CD4-positive, alpha-beta T cell treated with Interleukin-2 at 100 ng/mL for 4 hours (primary cell): ENCODE measurements at regions not wholly inside any gene's neighbourhood (a gene's known extent, or its start where the extent isn't known, plus 50 kb on each side); places are given as distances from the start of the nearest gene placed in this dataset.
"Not testable (repeated sequence)": the region's sequence is repeated elsewhere in the genome, so short reads cannot be mapped to it uniquely, and the experiment has no call there.

ENCODE experiments used
- DNase-seq: peaks from one replicate; pipeline ENCODE4 v3.0.0-alpha.2; 2020; ENCODE audit warnings: low spot score

GRCh38 chr17:27365329-27365945, 71.5 kb downstream of the WSB1 start:
- DNase-seq = not testable (repeated sequence)

- DNase-seq = no peak
Observed at GRCh38 chr17:27366437-27366836, 72.5 kb downstream of the WSB1 start.

- DNase-seq = no peak
Observed at GRCh38 chr17:27367121-27367981, 73.4 kb downstream of the WSB1 start.

- DNase-seq = no peak
Observed at GRCh38 chr17:27368151-27368795, 74.4 kb downstream of the WSB1 start.

GRCh38 chr17:27368980-27369379, 75.1 kb downstream of the WSB1 start:
- DNase-seq = no peak

GRCh38 chr17:27370776-27371175, 76.9 kb downstream of the WSB1 start:
- no peak for DNase-seq

- DNase-seq = not testable (repeated sequence)
Observed at GRCh38 chr17:27373695-27374094, 79.8 kb downstream of the WSB1 start.

- DNase-seq = no peak
Observed at GRCh38 chr17:27376637-27377547, 79.4 kb upstream of the KSR1 start.

- no peak for DNase-seq
Observed at GRCh38 chr17:27378482-27379175, 77.6 kb upstream of the KSR1 start.

- DNase-seq = no peak
Observed at GRCh38 chr17:27379888-27380533, 76.2 kb upstream of the KSR1 start.

GRCh38 chr17:27380551-27380950, 75.7 kb upstream of the KSR1 start:
- DNase-seq = no peak

- DNase-seq = peak; percentile 69
Observed at GRCh38 chr17:27381007-27381501, 75.2 kb upstream of the KSR1 start.

GRCh38 chr17:27382025-27382424, 74.2 kb upstream of the KSR1 start:
- no peak for DNase-seq

- DNase-seq = no peak
Observed at GRCh38 chr17:27384261-27384701, 72.0 kb upstream of the KSR1 start.

GRCh38 chr17:27384726-27385125, 71.5 kb upstream of the KSR1 start:
- no peak for DNase-seq

GRCh38 chr17:27385626-27386025, 70.6 kb upstream of the KSR1 start:
- DNase-seq = no peak

- DNase-seq = no peak
Observed at GRCh38 chr17:27386206-27387075, 69.8 kb upstream of the KSR1 start.

GRCh38 chr17:27389542-27390140, 66.6 kb upstream of the KSR1 start:
- DNase-seq = no peak

GRCh38 chr17:27390540-27390939, 65.7 kb upstream of the KSR1 start:
- DNase-seq = no peak
